ENCODE measurements at regions not wholly inside any gene's neighbourhood (a gene's known extent, or its start where the extent isn't known, plus 50 kb on each side); places are given as distances from the start of the nearest gene placed in this dataset.

- H3K27ac ChIP-seq (ENCODE audit: low read depth), result no peak overlapping the region
- H3K27me3 ChIP-seq (ENCODE audit: insufficient read depth), result no peaks in the 10 kb centered on the region
- TF ChIP-seq NANOG (IDR thresholded peaks at IDR 0.05; ENCODE audit: borderline replicate concordance) (no peak), EZH2phosphoT487 (IDR thresholded peaks at IDR 0.05; ENCODE audit: unreplicated experiment) (no peak), STAT1 (IDR thresholded peaks at IDR 0.05; ENCODE audit: unreplicated experiment) (no peak), CTCF (conservative IDR thresholded peaks at IDR 0.05; ENCODE audit: low read depth in 2 of 2) (no peak), REST (IDR thresholded peaks at IDR 0.05; ENCODE audit: unreplicated experiment) (no peak), CREB1 (CRISPR knock-in tag; IDR thresholded peaks at IDR 0.05; ENCODE audit: low read depth) (no peak), ZNF462 (CRISPR knock-in tag; IDR thresholded peaks at IDR 0.05) (no peak), EZH2 (IDR thresholded peaks at IDR 0.05; ENCODE audit: low read depth, unreplicated experiment) (no peak), ZNF331 (CRISPR knock-in tag; IDR thresholded peaks at IDR 0.05; ENCODE audit: low read depth) (no peak), POLR2AphosphoS5 (IDR thresholded peaks at IDR 0.05; ENCODE audit: low read depth) (no peak), JUNB (IDR thresholded peaks at IDR 0.05; ENCODE audit: unreplicated experiment) (no peak), ETS1 (IDR thresholded peaks at IDR 0.05) (no peak), ZNF114 (CRISPR knock-in tag; IDR thresholded peaks at IDR 0.05) (no peak)
- H3F3A ChIP-seq (replicated peaks; ENCODE audit: low read depth), result no peaks in the 10 kb centered on the region
- H4K20me1 ChIP-seq (replicated peaks; ENCODE audit: insufficient read depth), result no peaks in the 10 kb centered on the region
- H3K27ac Mint-ChIP-seq, result no peak overlapping the region
- no peak overlapping the region for H3K4me3 Mint-ChIP-seq
- H3K9me2 ChIP-seq (ENCODE audit: insufficient read depth), result no peaks in the 10 kb centered on the region
- H3K4me2 ChIP-seq, result no peak overlapping the region
- H3K4me1 ChIP-seq (ENCODE audit: insufficient read depth), result peaks cover 29% of the 10 kb centered on the region
- DNase-seq (ENCODE audit: low spot score) (no peak), ATAC-seq (no peak)
- H3K36me3 ChIP-seq (ENCODE audit: insufficient read depth), result no peaks in the 10 kb centered on the region
- no peaks in the 10 kb centered on the region for H3K27me3 Mint-ChIP-seq (ENCODE audit: insufficient read depth, low read depth, poor library complexity)
- H3K79me2 ChIP-seq (replicated peaks; ENCODE audit: insufficient read depth), result no peaks in the 10 kb centered on the region
- no peak overlapping the region for H3K4me3 ChIP-seq
- H3K36me3 Mint-ChIP-seq (ENCODE audit: low read depth), result no peaks in the 10 kb centered on the region
- peaks cover 27% of the 10 kb centered on the region for H3K4me1 Mint-ChIP-seq
- no peaks in the 10 kb centered on the region for H3K9me3 Mint-ChIP-seq
- peak overlapping the region; percentile 72 for H2AFZ ChIP-seq
Observed at GRCh38 chr1:72942008-72942407, 659.7 kb upstream of the NEGR1 start.

All from GM23338 (cell line).